Gastroesophageal sphincter (tissue), 3 donors: ENCODE measurements at regions not wholly inside any gene's neighbourhood (a gene's known extent, or its start where the extent isn't known, plus 50 kb on each side); places are given as distances from the start of the nearest gene placed in this dataset.

ENCODE experiments used
- CTCF ChIP-seq, 4 experiments: fragments of 200-600 bp in 2 of 4; fragments of 450-650 bp in 2 of 4; sonication (generic) in 1 of 4; IDR thresholded peaks; one replicate each; pipeline ENCODE4 v1.5.1; 2017 to 2019; ENCODE audit warnings: antibody characterized with exemption in 4 of 4, mild to moderate bottlenecking in 2 of 4, moderate library complexity in 2 of 4
- EP300 ChIP-seq: sonication (generic); formaldehyde crosslinking; IDR thresholded peaks from one replicate; pipeline ENCODE4 v1.6.1; 2017; ENCODE audit warnings: antibody characterized with exemption, mild to moderate bottlenecking
- POLR2A ChIP-seq, 2 donors: fragments of 450-650 bp; IDR thresholded peaks; one replicate each; pipeline ENCODE4 v1.6.1; 2017; ENCODE audit warnings: antibody characterized with exemption in 2 of 2, mild to moderate bottlenecking in 2 of 2, moderate library complexity in 1 of 2
- POLR2AphosphoS5 ChIP-seq: sonication (generic); formaldehyde crosslinking; IDR thresholded peaks from one replicate; pipeline ENCODE4 v1.6.1; 2017; ENCODE audit warnings: antibody characterized with exemption

GRCh38 chr20:48132834-48133233 is 347.6 kb upstream of the SULF2 start:
- TF ChIP-seq CTCF (IDR thresholded peaks at IDR 0.05): no peak
- no peak for TF ChIP-seq POLR2AphosphoS5
- no peak for TF ChIP-seq POLR2A (IDR thresholded peaks at IDR 0.05)
- no peak for TF ChIP-seq EP300
